IMR-90 (cell line): ENCODE measurements at regions not wholly inside any gene's neighbourhood (a gene's known extent, or its start where the extent isn't known, plus 50 kb on each side); places are given as distances from the start of the nearest gene placed in this dataset.

Source experiments
- ATAC-seq: fragments of 200-7000 bp; cut with Tn5 transposase; 2 replicates; pipeline ENCODE4 v1.9.1; 2020; ENCODE audit warnings: low read depth, mild to moderate bottlenecking, moderate library complexity
- BruUV-seq: library from RNA; stranded (reverse); fragments of 400-500 nt; replicated peaks from 2 replicates; lab custom pipeline; 2021; lab: Mats Ljungman, UMichigan
- CTCF ChIA-PET: fragments of 300-600 bp; formaldehyde crosslinking; extraction: SDS; loops from one replicate; lab custom pipeline; 2021; ENCODE audit warnings: antibody characterized with exemption; lab: Yijun Ruan, JAX
- POLR2A ChIA-PET: fragments of 300-600 bp; sonication (Branson Sonifier 250); formaldehyde crosslinking; loops from one replicate; lab custom pipeline; 2022; ENCODE audit warnings: antibody characterized with exemption; ENCODE audit not compliant: unreplicated experiment; lab: Charles Lee
- DNase-seq: peaks from one replicate; pipeline ENCODE4 v3.0.0; 2013
- H2AFZ ChIP-seq: replicated peaks from 2 replicates; pipeline ENCODE3; 2013; ENCODE audit warnings: low read length, mild to moderate bottlenecking; ENCODE audit not compliant: poor library complexity
- H2AK5ac ChIP-seq: 2 replicates; pipeline ENCODE4 v1.6.1; 2013; ENCODE audit warnings: low read depth, low read length, inconsistent platforms
- H2AK9ac ChIP-seq: replicated peaks from 2 replicates; pipeline ENCODE3; 2013; ENCODE audit warnings: mild to moderate bottlenecking, low read depth, low read length, moderate library complexity; ENCODE audit not compliant: poor library complexity
- H2BK120ac ChIP-seq: 2 replicates; pipeline ENCODE4 v1.6.1; 2013; ENCODE audit warnings: low read depth, low read length, inconsistent platforms
- H2BK15ac ChIP-seq: 3 replicates; pipeline ENCODE4 v1.6.1; 2013; ENCODE audit warnings: low read depth, low read length, inconsistent platforms
- H2BK20ac ChIP-seq: 2 replicates; pipeline ENCODE4 v1.6.1; 2013; ENCODE audit warnings: low read depth, mild to moderate bottlenecking, inconsistent platforms, low read length, moderate library complexity
- H2BK5ac ChIP-seq: 2 replicates; pipeline ENCODE4 v1.6.1; 2013; ENCODE audit warnings: mild to moderate bottlenecking, low read depth, low read length, inconsistent platforms; ENCODE audit not compliant: poor library complexity, severe bottlenecking
- H3K14ac ChIP-seq: replicated peaks from 2 replicates; pipeline ENCODE4 v1.6.1; 2013; ENCODE audit warnings: low read depth, low read length, inconsistent platforms
- H3K18ac ChIP-seq: 2 replicates; pipeline ENCODE4 v1.6.1; 2013; ENCODE audit warnings: low read depth, low read length, control low read depth
- H3K23ac ChIP-seq: 2 replicates; pipeline ENCODE4 v1.6.1; 2013; ENCODE audit warnings: low read depth, low read length, inconsistent platforms
- H3K27ac ChIP-seq: 2 replicates; pipeline ENCODE4 v1.5.1; 2013; ENCODE audit warnings: mild to moderate bottlenecking, control low read depth, low read length; ENCODE audit not compliant: insufficient read depth
- H3K27me3 ChIP-seq: 2 replicates; pipeline ENCODE4 v1.6.1; 2013; ENCODE audit warnings: low read length; ENCODE audit not compliant: control insufficient read depth, insufficient read depth
- H3K36me3 ChIP-seq: 2 replicates; pipeline ENCODE4 v1.6.1; 2013; ENCODE audit warnings: low read length, mixed read lengths; ENCODE audit not compliant: control insufficient read depth, insufficient read depth
- H3K4ac ChIP-seq: 2 replicates; pipeline ENCODE4 v1.6.1; 2013; ENCODE audit warnings: low read depth, low read length, inconsistent platforms
- H3K4me1 ChIP-seq: 2 replicates; pipeline ENCODE4 v1.6.1; 2013; ENCODE audit warnings: low read length, mixed read lengths; ENCODE audit not compliant: control insufficient read depth, insufficient read depth
- H3K4me2 ChIP-seq: 2 replicates; pipeline ENCODE4 v1.6.1; 2013; ENCODE audit warnings: low read depth, mild to moderate bottlenecking, control low read depth, low read length, moderate library complexity
- H3K4me3 ChIP-seq: 2 replicates; pipeline ENCODE4 v1.5.1; 2013; ENCODE audit warnings: low read depth, mild to moderate bottlenecking, control low read depth, low read length, moderate library complexity; ENCODE audit not compliant: insufficient read depth
- H3K56ac ChIP-seq: 2 replicates; pipeline ENCODE4 v1.6.1; 2013; ENCODE audit warnings: low read length, inconsistent platforms; ENCODE audit not compliant: insufficient read depth; ENCODE audit errors: extremely low read depth
- H3K79me1 ChIP-seq, 2 experiments: 2 replicates each; pipeline ENCODE4 v1.6.1; 2013; ENCODE audit warnings: low read length in 2 of 2, inconsistent platforms in 1 of 2, low read depth in 1 of 2
- H3K9ac ChIP-seq: 2 replicates; pipeline ENCODE4 v1.6.1; 2013; ENCODE audit warnings: low read depth, low read length, control low read depth
- H3K9me1 ChIP-seq: 2 replicates; pipeline ENCODE4 v1.6.1; 2013; ENCODE audit warnings: low read length, inconsistent platforms; ENCODE audit not compliant: insufficient read depth
- H3K9me3 ChIP-seq: 2 replicates; pipeline ENCODE4 v1.6.1; 2013; ENCODE audit warnings: low read length; ENCODE audit not compliant: control insufficient read depth, insufficient read depth
- H4K20me1 ChIP-seq: 2 replicates; pipeline ENCODE4 v1.6.1; 2013; ENCODE audit warnings: low read length, inconsistent platforms; ENCODE audit not compliant: insufficient read depth
- H4K5ac ChIP-seq: 2 replicates; pipeline ENCODE4 v1.6.1; 2013; ENCODE audit warnings: mild to moderate bottlenecking, low read depth, low read length, control low read depth
- H4K8ac ChIP-seq, 2 experiments: 2 replicates each; pipeline ENCODE4 v1.6.1; 2013; ENCODE audit warnings: low read depth in 2 of 2, low read length in 2 of 2, control low read depth in 1 of 2, inconsistent platforms in 1 of 2
- H4K91ac ChIP-seq: 2 replicates; pipeline ENCODE4 v1.6.1; 2013; ENCODE audit warnings: low read depth, low read length, inconsistent platforms; ENCODE audit not compliant: insufficient read depth
- BHLHE40 ChIP-seq: fragments of 150-350 bp; IDR thresholded peaks from 2 replicates; pipeline ENCODE4 v1.6.1; 2016; ENCODE audit warnings: mild to moderate bottlenecking, low read depth, low read length
- CEBPB ChIP-seq: IDR thresholded peaks from 2 replicates; pipeline ENCODE4 v1.6.1; 2012; ENCODE audit warnings: low read depth, low read length, improper control_type of control experiment
- MAZ ChIP-seq: IDR thresholded peaks from 2 replicates; pipeline ENCODE4 v1.6.1; 2012; ENCODE audit warnings: low read depth, mild to moderate bottlenecking, low read length, improper control_type of control experiment, moderate library complexity, borderline replicate concordance
- SMC3 ChIP-seq: fragments of 150-350 bp; IDR thresholded peaks from 2 replicates; pipeline ENCODE4 v1.6.1; 2016; ENCODE audit warnings: low read depth, mild to moderate bottlenecking, antibody characterized with exemption, low read length, moderate library complexity
- WGBS, 2 experiments: methylation state at CpG; one replicate each; pipeline versions ENCODE4 v1.1.5 to v1.1.7; 2013; ENCODE audit warnings: missing lambda C conversion rate in 2 of 2; ENCODE audit not compliant: insufficient read length in 1 of 2; ENCODE audit errors: extremely low coverage in 2 of 2; 5-methylcytosine and 5-hydroxymethylcytosine counted together
- dilution Hi-C: fragments of 300-500 bp; cut with HindIII; formaldehyde crosslinking; loops from one replicate; pipeline ENCODE4 v1.14.3; 2018; ENCODE audit warnings: low sequenced_read_pairs; ENCODE audit not compliant: unreplicated experiment
- in situ Hi-C: fragments of 300-500 bp; cut with MboI; formaldehyde crosslinking; loops from 3 replicates; pipeline ENCODE4 v1.14.3; 2019; ENCODE audit warnings: low sequenced_read_pairs, inconsistent platforms, mixed read lengths
- intact Hi-C: fragments of 100-400 bp; cut with micrococcal nuclease; formaldehyde crosslinking; loops from 2 replicates; pipeline ENCODE4 v1.10.0; 2022

DNA sequence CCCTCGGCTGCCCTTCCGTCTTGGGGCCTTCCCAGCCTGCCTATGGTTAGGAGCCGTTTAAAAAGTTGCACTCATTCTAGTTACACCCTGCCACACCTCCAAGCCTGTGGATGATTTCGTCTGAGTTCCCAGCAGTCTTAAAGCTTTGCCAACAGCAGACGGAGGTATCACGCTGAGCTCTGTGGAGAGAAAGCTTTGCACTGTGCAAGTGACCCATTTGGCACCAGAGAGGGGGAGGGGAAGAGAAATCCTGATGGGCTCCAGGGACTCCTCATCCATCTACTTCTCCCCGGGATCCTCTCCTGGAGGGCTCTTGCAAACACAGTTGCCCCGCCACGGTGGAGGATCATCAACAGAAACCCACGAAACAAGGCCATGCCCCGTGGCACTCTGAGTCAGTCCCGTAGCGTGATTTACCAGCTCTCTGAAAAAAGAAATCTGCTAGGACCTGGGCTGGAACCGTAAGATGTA lies 98.8 kb upstream of the CITED2 start:
- no peak for ATAC-seq
- Histone ChIP-seq H2AK5ac (peak overlapping the region; percentile 29; the same call in 1 of the 2 replicates), H4K91ac (peak overlapping the region; percentile 28; the same call in 1 of the 2 replicates), H2BK20ac (peak overlapping the region; percentile 20; the same call in 1 of the 2 replicates), H3K9me3 (no peaks in the 10 kb centered on the region), H4K20me1 (no peaks in the 10 kb centered on the region), H2AK9ac (peak overlapping the region; percentile 61), H3K23ac (0 out of 2 replicates have a peak overlapping the region, but pooled peaks have one; percentile 4), H4K8ac (peak overlapping the region; percentile 16 to 46; a peak in 1 of 4 replicates), H2BK15ac (peak overlapping the region; percentile 54; the same call in 2 of the 3 replicates), H2BK5ac (no peak overlapping the region), H2BK120ac (peak overlapping the region; percentile 66), H3K4me3 (no peak overlapping the region), H3K4ac (peak overlapping the region; percentile 49), H3K9ac (no peak overlapping the region), H3K27ac (peak overlapping the region; percentile 13; the same call in 1 of the 2 replicates), H4K5ac (peak overlapping the region; percentile 22), H3K36me3 (no peaks in the 10 kb centered on the region), H3K4me2 (no peak overlapping the region), H3K18ac (peak overlapping the region; percentile 11; the same call in 1 of the 2 replicates), H3K27me3 (no peaks in the 10 kb centered on the region), H3K14ac (peak overlapping the region; percentile 50), H3K4me1 (peaks cover 16% of the 10 kb centered on the region), H3K9me1 (peaks cover 6% of the 10 kb centered on the region; the same call in 1 of the 2 replicates), H3K79me1 (no peaks in the 10 kb centered on the region), H2AFZ (peak overlapping the region; percentile 74), H3K56ac (no peak overlapping the region)
- ChIA-PET POLR2A (no interaction called here), CTCF (no interaction called here)
- DNase-seq: no peak
- dilution Hi-C loops (no loop called here), in situ Hi-C loops (no loop called here), intact Hi-C loops (loop anchor here (5.0 kb wide), 1 partner anchor 96 kb away; no protein-coding TSS in a partner anchor)
- no peak for TF ChIP-seq CEBPB
- TF ChIP-seq SMC3: no peak
- no peak for TF ChIP-seq MAZ
- no peak for TF ChIP-seq BHLHE40
- BruUV-seq: no TSS peak
- WGBS, 2 experiments: no CpG with 5 or more reads among the region's 14 CpGs
